HG03045 (cell line): ENCODE measurements at regions not wholly inside any gene's neighbourhood (a gene's known extent, or its start where the extent isn't known, plus 50 kb on each side); places are given as distances from the start of the nearest gene placed in this dataset.

Source experiments
- ATAC-seq: cut with Tn5 transposase; IDR thresholded peaks from one replicate; pipeline ENCODE4 v1.9.1; 2021; ENCODE audit warnings: mild to moderate bottlenecking, moderate library complexity; ENCODE audit not compliant: unreplicated experiment

DNA sequence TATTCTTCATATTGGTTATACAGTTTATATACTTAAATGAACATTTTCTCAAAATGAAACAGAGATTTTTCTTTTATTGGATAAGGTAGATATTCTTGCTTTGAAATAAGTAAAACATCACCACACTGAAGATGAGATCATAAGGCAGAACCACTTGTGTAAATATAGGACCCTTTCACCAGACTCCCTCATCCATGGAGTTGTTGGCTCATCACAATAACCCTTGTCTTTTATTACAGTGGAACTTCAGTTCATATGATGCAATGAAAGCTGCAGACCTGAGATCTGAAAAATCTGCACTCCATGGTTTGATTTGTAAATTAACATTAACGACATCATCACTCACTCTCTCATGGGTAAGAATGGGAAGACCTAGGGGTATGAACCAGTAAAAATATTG, 51.9 kb upstream of the DBX2 start:
- no peak for ATAC-seq

- ATAC-seq: no peak
Measured at GRCh38 chr12:45105996-45106395, 55.1 kb upstream of the DBX2 start.

DNA sequence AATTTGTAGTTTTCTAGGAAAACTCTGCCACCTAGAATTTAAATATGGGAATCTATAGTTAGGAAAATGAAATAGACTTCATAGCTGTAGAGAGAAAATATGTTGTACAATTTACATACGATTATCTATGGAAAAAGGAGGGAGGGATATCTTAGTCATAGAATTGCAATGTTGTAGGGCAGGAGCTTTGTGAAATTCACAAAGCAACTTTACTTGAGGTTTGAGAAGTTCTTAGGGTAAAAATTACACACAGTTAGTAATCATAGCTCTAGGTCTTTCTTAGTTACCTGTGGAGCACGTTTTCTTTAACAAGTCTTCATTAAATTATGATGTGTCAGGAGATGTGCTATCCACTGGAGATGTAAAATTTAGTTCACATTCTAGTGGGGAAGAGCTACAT, 61.4 kb upstream of the DBX2 start:
- ATAC-seq: no peak

DNA sequence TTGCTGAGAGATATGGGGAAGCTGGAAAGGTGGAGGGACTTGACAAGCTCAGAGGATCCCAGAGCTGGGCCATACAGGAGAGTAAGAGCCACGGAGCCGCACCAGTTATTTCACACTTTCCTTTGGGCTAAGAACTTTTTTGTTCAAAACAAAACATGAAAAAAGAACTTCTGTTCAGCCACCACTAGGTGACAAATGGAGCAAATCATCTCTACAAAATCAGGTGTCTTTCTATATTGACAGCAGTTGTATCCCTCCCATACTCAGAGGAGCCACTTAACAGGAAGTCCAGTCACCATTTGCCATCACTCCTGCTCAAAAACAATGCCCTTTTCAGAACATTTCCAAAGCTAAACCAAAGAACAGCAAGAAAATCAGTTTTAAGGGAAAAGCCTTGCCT, 70.3 kb upstream of the DBX2 start:
- no peak for ATAC-seq

- ATAC-seq: no peak
Measured at GRCh38 chr12:45122768-45123380, 72.0 kb upstream of the DBX2 start.

GRCh38 chr12:45124485-45125155, 73.7 kb upstream of the DBX2 start:
- no peak for ATAC-seq

GRCh38 chr12:45125997-45126396, 75.1 kb upstream of the DBX2 start:
- ATAC-seq: no peak

GRCh38 chr12:45128637-45129036, 77.7 kb upstream of the DBX2 start:
- ATAC-seq: no peak

GRCh38 chr12:45130881-45131281, 80.0 kb upstream of the DBX2 start:
- peak; percentile 55 for ATAC-seq

DNA sequence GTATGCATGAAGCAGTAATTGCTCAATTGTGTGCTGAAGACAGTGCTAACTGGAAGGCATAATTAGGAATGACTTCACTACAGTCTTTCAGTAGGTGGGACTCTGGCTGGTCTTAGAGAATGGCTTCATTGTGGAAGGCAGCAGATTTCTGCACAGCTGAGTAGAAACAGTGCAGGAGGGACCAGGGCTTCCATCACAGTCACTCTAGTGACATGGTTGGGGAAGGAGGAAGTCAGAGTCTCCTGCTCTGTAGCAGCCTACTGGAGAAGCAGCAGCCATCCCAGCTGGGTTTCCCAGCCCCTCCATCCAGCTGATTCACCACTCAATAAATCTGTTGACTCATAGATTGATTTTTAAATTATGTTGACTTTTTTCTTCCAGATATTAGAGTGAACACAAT, 80.6 kb upstream of the DBX2 start:
- no peak for ATAC-seq

GRCh38 chr12:45138609-45139008, 77.3 kb upstream of the ANO6 start:
- ATAC-seq: no peak

GRCh38 chr12:45148006-45148405, 67.9 kb upstream of the ANO6 start:
- no peak for ATAC-seq

DNA sequence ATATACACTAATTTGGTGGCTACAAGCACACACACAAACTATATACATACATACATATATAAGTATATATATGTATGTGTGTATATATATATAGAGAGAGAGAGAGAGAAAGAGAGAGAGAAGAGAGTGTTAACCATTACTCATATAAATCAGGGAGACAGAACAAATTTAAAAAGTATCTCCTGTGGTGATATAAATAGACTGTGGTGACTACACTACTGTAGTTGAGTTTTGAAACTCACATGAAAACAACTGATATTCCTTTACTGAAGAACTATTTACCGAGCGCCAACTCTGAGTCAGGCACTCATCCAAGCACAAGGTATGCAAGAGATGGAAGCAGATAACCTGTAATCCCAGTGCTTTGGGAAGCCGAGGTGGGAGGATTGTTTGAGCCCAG, 67.3 kb upstream of the ANO6 start:
- ATAC-seq: no peak

- ATAC-seq: no peak
Measured at GRCh38 chr12:45165284-45165683, 50.6 kb upstream of the ANO6 start.

DNA sequence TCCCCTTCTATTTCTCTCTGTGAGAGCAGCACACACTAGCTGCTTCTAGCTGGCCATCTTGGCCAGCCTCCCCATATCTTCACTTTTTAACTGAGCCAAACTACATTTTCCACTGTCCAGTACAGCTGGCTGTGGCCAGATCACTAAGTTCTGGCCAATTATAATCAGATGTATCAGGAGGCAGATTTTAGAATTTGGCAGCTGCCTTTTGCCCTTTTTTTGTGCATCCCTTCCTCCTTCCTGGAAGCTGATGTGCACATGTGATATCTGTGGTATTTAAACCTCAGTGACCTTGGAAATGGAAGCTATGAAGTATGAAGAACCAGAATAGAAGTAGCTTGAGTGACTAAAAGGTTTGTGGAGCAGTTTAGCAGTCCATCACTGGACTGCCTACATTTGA, 49.8 kb upstream of the ANO6 start:
- ATAC-seq: no peak
